ENCODE measurements at regions not wholly inside any gene's neighbourhood (a gene's known extent, or its start where the extent isn't known, plus 50 kb on each side); places are given as distances from the start of the nearest gene placed in this dataset.
"Not testable (repeated sequence)": the region's sequence is repeated elsewhere in the genome, so short reads cannot be mapped to it uniquely, and the experiment has no call there.

- H3K27me3 ChIP-seq (ENCODE audit: control insufficient read depth, insufficient read depth, low read length, poor library complexity, severe bottlenecking); H3K36me3 ChIP-seq (ENCODE audit: control insufficient read depth, insufficient read depth, low read length); H3K4me3 ChIP-seq (ENCODE audit: insufficient read depth, low read depth, low read length); H3K4me1 ChIP-seq (ENCODE audit: control insufficient read depth, insufficient read depth, low read length); H3K27ac ChIP-seq (ENCODE audit: insufficient read depth, low read depth, low read length, poor library complexity, severe bottlenecking); H3K9me3 ChIP-seq (ENCODE audit: control insufficient read depth, low read length): not testable (repeated sequence)
- 95 to 97% methylated on average over 9 of the region's 9 CpGs for WGBS, 2 experiments
Measured at GRCh38 chr21:33965662-33966061, 50.1 kb upstream of the ATP5PO start.

Data from ectodermal cell (in vitro differentiated cells).